T-helper 17 cell (primary cell): ENCODE measurements at regions not wholly inside any gene's neighbourhood (a gene's known extent, or its start where the extent isn't known, plus 50 kb on each side); places are given as distances from the start of the nearest gene placed in this dataset.

ENCODE experiments used
- ATAC-seq: fragments of 150-1000 bp; cut with Tn5 transposase; 2 replicates; pipeline ENCODE4 v1.10.0; 2021; ENCODE audit warnings: mild to moderate bottlenecking, moderate library complexity
- DNase-seq, 3 donors: peaks; one replicate each; pipeline versions ENCODE4 v3.0.0 to v3.0.0-alpha.2; 2020 to 2021
- H3K9me3 ChIP-seq: one replicate; pipeline ENCODE4 v1.7.0; 2013; ENCODE audit warnings: low read length, mild to moderate bottlenecking; ENCODE audit not compliant: control insufficient read depth, poor library complexity, severe bottlenecking
- H3K27ac Mint-ChIP-seq: one replicate; pipeline ENCODE4 v1.8.0; 2022; ENCODE audit warnings: mild to moderate bottlenecking, moderate library complexity, mixed read lengths
- H3K27me3 Mint-ChIP-seq: one replicate; pipeline ENCODE4 v1.8.0; 2022; ENCODE audit warnings: mixed read lengths
- H3K36me3 Mint-ChIP-seq: one replicate; pipeline ENCODE4 v1.8.0; 2022; ENCODE audit warnings: low read depth, mixed read lengths
- H3K4me1 Mint-ChIP-seq: one replicate; pipeline ENCODE4 v1.8.0; 2022; ENCODE audit warnings: mild to moderate bottlenecking, mixed read lengths
- H3K4me3 Mint-ChIP-seq: one replicate; pipeline ENCODE4 v1.8.0; 2022; ENCODE audit warnings: mild to moderate bottlenecking, moderate library complexity, mixed read lengths

- no peaks in the 10 kb centered on the region for H3K27me3 Mint-ChIP-seq
- H3K4me3 Mint-ChIP-seq = no peak overlapping the region
- DNase-seq (no peak), ATAC-seq (no peak)
- no peaks in the 10 kb centered on the region for H3K36me3 Mint-ChIP-seq
- H3K9me3 ChIP-seq = no peaks in the 10 kb centered on the region
- H3K4me1 Mint-ChIP-seq = no peaks in the 10 kb centered on the region
- H3K27ac Mint-ChIP-seq = no peak overlapping the region
Measured at GRCh38 chr11:25860677-25861450, 471.1 kb upstream of the ANO3 start.

GRCh38 chr11:25862159-25862558 is 469.8 kb upstream of the ANO3 start:
- Mint-ChIP-seq H3K27ac (no peak overlapping the region), H3K27me3 (no peaks in the 10 kb centered on the region), H3K4me1 (no peaks in the 10 kb centered on the region), H3K36me3 (no peaks in the 10 kb centered on the region), H3K4me3 (no peak overlapping the region)
- no peaks in the 10 kb centered on the region for H3K9me3 ChIP-seq
- ATAC-seq (no peak), DNase-seq (no peak)

- Mint-ChIP-seq H3K27ac (no peak overlapping the region), H3K36me3 (no peaks in the 10 kb centered on the region), H3K4me3 (no peak overlapping the region), H3K27me3 (no peaks in the 10 kb centered on the region), H3K4me1 (no peaks in the 10 kb centered on the region)
- DNase-seq (no peak), ATAC-seq (no peak)
- no peaks in the 10 kb centered on the region for H3K9me3 ChIP-seq
Measured at GRCh38 chr11:25863986-25864385, 467.9 kb upstream of the ANO3 start.

GRCh38 chr11:25876456-25876965 is 455.4 kb upstream of the ANO3 start:
- Mint-ChIP-seq H3K27me3 (no peaks in the 10 kb centered on the region), H3K36me3 (no peaks in the 10 kb centered on the region), H3K4me1 (no peaks in the 10 kb centered on the region), H3K27ac (no peak overlapping the region), H3K4me3 (no peak overlapping the region)
- DNase-seq (no peak), ATAC-seq (no peak)
- H3K9me3 ChIP-seq = no peaks in the 10 kb centered on the region

GRCh38 chr11:25886036-25886435 is 445.9 kb upstream of the ANO3 start:
- no peaks in the 10 kb centered on the region for H3K36me3 Mint-ChIP-seq
- no peak for ATAC-seq
- H3K27me3 Mint-ChIP-seq = no peaks in the 10 kb centered on the region
- no peaks in the 10 kb centered on the region for H3K9me3 ChIP-seq
- DNase-seq = no peak
- no peaks in the 10 kb centered on the region for H3K4me1 Mint-ChIP-seq
- H3K4me3 Mint-ChIP-seq = no peak overlapping the region
- no peak overlapping the region for H3K27ac Mint-ChIP-seq

GRCh38 chr11:25890626-25891260 is 441.2 kb upstream of the ANO3 start:
- H3K4me1 Mint-ChIP-seq = no peaks in the 10 kb centered on the region
- no peaks in the 10 kb centered on the region for H3K36me3 Mint-ChIP-seq
- no peaks in the 10 kb centered on the region for H3K9me3 ChIP-seq
- no peaks in the 10 kb centered on the region for H3K27me3 Mint-ChIP-seq
- no peak overlapping the region for H3K27ac Mint-ChIP-seq
- ATAC-seq (no peak), DNase-seq (no peak)
- H3K4me3 Mint-ChIP-seq = no peak overlapping the region

GRCh38 chr11:25891960-25892359 is 440.0 kb upstream of the ANO3 start:
- H3K9me3 ChIP-seq = no peaks in the 10 kb centered on the region
- DNase-seq (no peak), ATAC-seq (no peak)
- Mint-ChIP-seq H3K36me3 (no peaks in the 10 kb centered on the region), H3K27me3 (no peaks in the 10 kb centered on the region), H3K4me1 (no peaks in the 10 kb centered on the region), H3K4me3 (no peak overlapping the region), H3K27ac (no peak overlapping the region)

- H3K4me1 Mint-ChIP-seq = no peaks in the 10 kb centered on the region
- ATAC-seq = no peak
- no peaks in the 10 kb centered on the region for H3K36me3 Mint-ChIP-seq
- no peaks in the 10 kb centered on the region for H3K9me3 ChIP-seq
- H3K4me3 Mint-ChIP-seq = no peak overlapping the region
- no peak overlapping the region for H3K27ac Mint-ChIP-seq
- DNase-seq = no peak
- no peaks in the 10 kb centered on the region for H3K27me3 Mint-ChIP-seq
Measured at GRCh38 chr11:25899617-25900160, 432.2 kb upstream of the ANO3 start.

- no peaks in the 10 kb centered on the region for H3K36me3 Mint-ChIP-seq
- H3K27me3 Mint-ChIP-seq = no peaks in the 10 kb centered on the region
- H3K4me3 Mint-ChIP-seq = no peak overlapping the region
- no peak for ATAC-seq
- no peaks in the 10 kb centered on the region for H3K9me3 ChIP-seq
- no peak for DNase-seq
- no peaks in the 10 kb centered on the region for H3K4me1 Mint-ChIP-seq
- H3K27ac Mint-ChIP-seq = no peak overlapping the region
Measured at GRCh38 chr11:25900814-25901213, 431.1 kb upstream of the ANO3 start.

GRCh38 chr11:25901415-25901814 is 430.5 kb upstream of the ANO3 start:
- no peak for DNase-seq
- Mint-ChIP-seq H3K4me3 (no peak overlapping the region), H3K36me3 (no peaks in the 10 kb centered on the region), H3K4me1 (no peaks in the 10 kb centered on the region), H3K27me3 (no peaks in the 10 kb centered on the region), H3K27ac (no peak overlapping the region)
- ATAC-seq = no peak
- no peaks in the 10 kb centered on the region for H3K9me3 ChIP-seq

GRCh38 chr11:25902476-25902875 is 429.5 kb upstream of the ANO3 start:
- Mint-ChIP-seq H3K36me3 (no peaks in the 10 kb centered on the region), H3K27me3 (no peaks in the 10 kb centered on the region), H3K4me3 (no peak overlapping the region), H3K27ac (no peak overlapping the region), H3K4me1 (no peaks in the 10 kb centered on the region)
- no peaks in the 10 kb centered on the region for H3K9me3 ChIP-seq
- ATAC-seq (no peak), DNase-seq (no peak)

- Mint-ChIP-seq H3K4me3 (no peak overlapping the region), H3K36me3 (no peaks in the 10 kb centered on the region), H3K27ac (no peak overlapping the region), H3K27me3 (no peaks in the 10 kb centered on the region), H3K4me1 (no peaks in the 10 kb centered on the region)
- H3K9me3 ChIP-seq = no peaks in the 10 kb centered on the region
- ATAC-seq = no peak
- DNase-seq = no peak
Measured at GRCh38 chr11:25908726-25909125, 423.2 kb upstream of the ANO3 start.

- DNase-seq (no peak), ATAC-seq (no peak)
- Mint-ChIP-seq H3K27ac (no peak overlapping the region), H3K4me1 (no peaks in the 10 kb centered on the region), H3K27me3 (no peaks in the 10 kb centered on the region), H3K4me3 (no peak overlapping the region), H3K36me3 (no peaks in the 10 kb centered on the region)
- no peaks in the 10 kb centered on the region for H3K9me3 ChIP-seq
Measured at GRCh38 chr11:25910086-25910485, 421.8 kb upstream of the ANO3 start.

GRCh38 chr11:25920356-25920755 is 411.6 kb upstream of the ANO3 start:
- Mint-ChIP-seq H3K4me1 (no peaks in the 10 kb centered on the region), H3K27me3 (no peaks in the 10 kb centered on the region), H3K4me3 (no peak overlapping the region), H3K36me3 (no peaks in the 10 kb centered on the region), H3K27ac (no peak overlapping the region)
- H3K9me3 ChIP-seq = no peaks in the 10 kb centered on the region
- DNase-seq (no peak), ATAC-seq (no peak)
